Stimulated activated naive CD4-positive, alpha-beta T cell treated with Interleukin-2 at 50 U/mL for 16 hours (primary cell): ENCODE measurements at regions not wholly inside any gene's neighbourhood (a gene's known extent, or its start where the extent isn't known, plus 50 kb on each side); places are given as distances from the start of the nearest gene placed in this dataset.
"Not testable (repeated sequence)": the region's sequence is repeated elsewhere in the genome, so short reads cannot be mapped to it uniquely, and the experiment has no call there.

Source experiments
- DNase-seq: peaks from one replicate; lab custom pipeline; 2025; lab: John Stamatoyannopoulos, UW

DNA sequence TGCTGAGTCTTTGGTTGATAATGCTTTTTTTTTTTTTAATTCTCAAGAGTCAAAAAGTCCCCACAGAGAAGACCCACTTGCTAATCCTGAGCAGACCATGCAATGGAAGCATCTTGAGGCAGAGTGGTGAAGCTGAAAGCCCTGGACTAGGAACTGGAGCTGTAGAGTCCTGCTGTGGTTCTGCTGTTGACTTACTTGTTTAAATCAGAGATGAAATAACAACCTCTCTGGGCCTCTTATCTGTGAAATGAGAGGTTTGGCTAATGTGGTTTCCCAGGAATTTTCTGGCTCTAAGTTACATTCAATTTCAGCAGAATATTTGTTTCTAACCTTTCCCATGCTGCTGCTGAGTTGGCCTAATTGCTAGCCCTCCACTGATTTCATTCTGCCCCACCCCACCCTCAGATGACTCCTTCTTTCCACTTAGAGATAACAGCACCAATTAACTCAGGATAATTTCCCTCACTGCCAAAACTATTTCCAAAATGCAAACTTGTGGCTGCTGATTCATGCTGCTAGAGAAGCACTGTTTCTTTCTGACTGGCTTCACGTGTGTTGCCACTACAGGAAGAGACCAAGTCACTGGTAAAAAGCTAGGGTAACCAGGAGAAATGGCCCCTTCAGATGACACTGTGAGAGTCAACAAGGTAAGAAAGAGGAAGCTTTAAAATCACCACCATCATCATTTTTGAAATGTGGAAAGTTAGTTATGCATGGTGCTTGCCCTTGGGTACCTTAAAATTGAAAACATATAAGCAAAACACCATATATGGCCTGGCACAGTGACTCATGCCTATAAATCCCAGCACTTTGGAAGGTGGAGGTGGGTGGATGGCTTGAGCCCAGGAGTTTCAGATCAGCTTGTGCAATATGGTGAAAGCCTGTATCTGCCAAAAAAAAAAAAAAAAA lies 326.4 kb downstream of the DCHS2 start:
- DNase-seq: no peak

DNA sequence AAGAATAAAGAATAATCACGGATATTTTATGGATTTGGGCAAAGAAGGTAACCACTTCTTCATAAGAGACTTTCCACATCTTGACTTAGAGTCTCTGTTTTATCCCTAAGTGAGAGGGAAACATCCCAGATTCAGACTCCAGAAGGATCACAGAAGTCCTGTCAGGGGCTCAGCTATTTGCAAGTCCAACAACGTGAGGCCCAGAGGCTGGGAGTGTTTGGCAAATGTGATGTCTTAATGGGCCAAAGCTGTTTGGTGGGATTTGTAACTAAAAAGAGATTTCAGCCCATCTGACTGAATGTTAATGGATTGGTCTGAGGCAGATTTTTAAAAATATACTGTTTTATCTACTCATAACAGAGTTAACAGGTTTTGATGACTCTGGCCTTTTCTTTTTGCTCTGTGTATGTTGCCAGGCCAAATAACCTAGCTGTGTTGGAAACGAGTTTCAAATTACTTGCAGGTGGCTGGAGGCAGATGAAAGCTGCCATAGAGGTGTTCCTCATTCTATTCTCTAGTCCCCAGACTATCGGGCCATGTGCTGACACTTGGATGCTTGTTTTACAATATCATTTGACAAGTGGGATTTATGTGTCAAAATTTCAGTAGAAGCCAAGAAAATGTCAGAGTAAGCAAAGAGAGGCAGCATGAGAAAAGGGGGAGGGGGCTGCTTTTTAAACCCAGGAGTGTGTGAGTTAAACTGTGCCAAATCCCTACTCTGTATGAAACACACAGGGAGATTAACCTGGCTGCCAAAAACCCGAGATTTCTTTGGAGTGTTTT lies 330.9 kb downstream of the DCHS2 start:
- no peak for DNase-seq

DNA sequence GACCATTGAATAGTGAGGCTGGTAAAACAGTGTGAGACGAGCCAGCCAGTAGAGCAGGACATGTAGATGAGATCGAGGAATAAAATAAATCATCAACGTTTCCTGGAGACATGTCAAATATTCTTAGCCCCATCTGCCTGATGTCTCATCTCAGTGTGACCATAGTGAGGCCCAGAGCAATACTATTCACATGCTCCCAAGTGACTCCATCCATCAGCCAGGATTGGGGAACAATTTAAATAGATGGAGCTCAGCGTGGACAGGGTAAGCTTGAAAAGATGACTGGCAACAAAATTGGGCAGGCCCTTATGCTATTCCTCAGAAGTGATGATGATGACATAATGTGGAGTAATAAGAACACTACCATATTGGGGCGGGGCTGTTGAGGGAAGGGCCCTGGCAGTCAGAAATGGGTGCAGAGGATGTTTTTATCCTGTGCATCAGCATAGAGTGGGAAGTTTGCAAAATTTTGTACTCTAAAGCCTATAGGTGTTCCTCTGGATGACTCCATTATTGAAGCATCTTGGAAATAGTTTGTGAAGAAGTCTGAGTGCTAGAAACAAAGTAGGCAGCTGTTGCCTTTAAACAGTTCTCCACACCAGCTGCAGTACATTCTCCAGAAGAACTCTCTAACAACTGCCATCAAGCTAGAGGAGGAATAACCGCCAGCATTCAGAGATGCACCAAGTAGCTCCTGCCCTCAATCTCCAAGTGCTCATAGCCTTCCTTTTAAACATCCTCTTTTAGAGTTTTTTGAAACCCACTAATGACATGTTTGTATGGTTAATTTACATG lies 333.0 kb downstream of the DCHS2 start:
- no peak for DNase-seq

DNA sequence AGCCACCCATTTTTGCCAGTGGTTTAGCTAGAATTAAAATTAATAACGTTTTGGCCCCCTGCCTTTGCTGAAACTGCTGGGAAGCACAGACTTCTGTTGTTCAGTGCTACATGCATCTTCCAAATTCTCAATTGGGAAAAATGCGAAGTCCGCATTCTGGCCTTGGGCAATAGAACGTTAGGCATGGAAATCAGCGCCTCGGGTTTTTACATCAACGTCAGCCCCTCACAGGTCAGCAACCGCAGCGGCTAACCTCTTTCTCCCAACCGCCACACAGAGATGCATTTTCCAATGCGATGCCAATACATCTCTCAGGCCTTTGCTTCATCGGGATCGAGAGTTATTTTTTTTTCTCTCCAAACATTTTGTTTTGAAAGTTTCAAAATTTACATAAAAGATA lies 339.1 kb downstream of the DCHS2 start:
- DNase-seq: no peak

DNA sequence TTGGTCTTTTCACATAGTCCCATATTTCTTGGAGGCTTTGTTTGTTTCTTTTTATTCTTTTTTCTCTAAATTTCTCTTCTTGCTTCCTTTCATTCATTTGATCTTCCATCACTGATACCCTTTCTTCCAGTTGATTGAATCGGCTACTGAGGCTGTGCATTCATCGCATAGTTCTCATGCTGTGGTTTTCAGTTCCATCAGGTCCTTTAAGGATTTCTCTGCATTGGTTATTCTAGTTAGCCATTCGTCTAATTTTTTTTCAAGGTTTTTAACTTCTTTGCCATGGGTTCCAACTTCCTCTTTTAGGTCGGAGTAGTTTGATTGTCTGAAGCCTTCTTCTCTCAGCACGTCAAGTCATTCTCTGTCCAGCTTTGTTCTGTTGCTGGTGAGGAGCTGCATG lies 342.4 kb downstream of the DCHS2 start:
- DNase-seq: not testable (repeated sequence)

DNA sequence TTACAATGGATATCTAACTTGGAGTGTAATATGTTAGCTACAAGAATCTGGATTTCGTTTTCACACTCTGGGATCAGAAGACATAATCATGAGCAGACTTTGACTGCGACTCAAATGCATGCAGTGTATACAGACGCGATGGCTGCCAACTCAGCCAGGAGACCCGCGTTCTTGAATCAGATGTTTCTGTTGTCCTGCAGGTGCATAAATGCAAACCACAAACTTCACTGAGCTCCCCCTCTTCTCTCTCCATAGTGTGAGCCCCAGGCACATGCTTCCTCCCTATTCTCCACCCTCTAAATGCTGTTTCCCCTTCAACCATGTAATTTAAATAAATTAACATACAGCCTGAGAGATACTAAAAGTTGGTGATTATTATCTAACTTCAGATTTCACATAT lies 347.9 kb downstream of the DCHS2 start:
- DNase-seq: no peak

DNA sequence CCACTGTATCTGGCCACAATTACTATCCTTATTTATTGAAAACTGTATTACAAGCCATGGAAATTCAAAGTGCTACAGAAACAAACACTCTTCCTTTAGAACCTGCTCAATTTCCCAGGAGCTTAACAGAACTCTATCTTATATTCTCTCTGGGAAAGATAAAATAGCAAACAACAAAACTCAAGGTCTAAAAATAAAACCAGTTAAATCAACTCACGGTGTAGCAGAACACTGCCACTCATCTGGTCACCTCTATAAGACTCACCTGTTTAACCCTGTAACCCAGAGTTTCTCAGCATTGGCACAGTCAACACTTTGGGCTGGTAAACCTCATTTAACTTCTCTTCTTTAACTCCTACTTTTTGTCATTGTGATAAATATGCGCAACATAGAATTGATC lies 348.9 kb downstream of the DCHS2 start:
- no peak for DNase-seq

DNA sequence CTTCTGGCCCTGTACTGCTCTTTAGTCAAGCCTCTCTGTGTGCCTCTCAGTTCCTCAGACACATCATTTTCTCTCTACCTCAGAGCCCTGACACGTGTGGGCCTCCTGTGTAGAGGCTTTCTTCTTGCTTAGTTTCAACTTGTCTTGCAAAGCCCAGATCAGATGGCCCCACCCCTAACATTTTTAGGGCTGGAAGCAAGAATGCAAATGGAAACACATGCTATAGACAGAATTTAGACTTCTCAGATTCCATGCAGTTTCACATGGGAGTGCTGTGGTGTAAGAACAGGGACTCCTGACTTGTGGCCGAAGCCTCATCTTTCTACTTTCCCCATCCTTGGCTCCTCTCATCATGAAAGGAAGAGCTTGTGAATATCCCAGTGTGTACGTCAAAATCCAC lies 350.7 kb downstream of the DCHS2 start:
- DNase-seq: no peak

DNA sequence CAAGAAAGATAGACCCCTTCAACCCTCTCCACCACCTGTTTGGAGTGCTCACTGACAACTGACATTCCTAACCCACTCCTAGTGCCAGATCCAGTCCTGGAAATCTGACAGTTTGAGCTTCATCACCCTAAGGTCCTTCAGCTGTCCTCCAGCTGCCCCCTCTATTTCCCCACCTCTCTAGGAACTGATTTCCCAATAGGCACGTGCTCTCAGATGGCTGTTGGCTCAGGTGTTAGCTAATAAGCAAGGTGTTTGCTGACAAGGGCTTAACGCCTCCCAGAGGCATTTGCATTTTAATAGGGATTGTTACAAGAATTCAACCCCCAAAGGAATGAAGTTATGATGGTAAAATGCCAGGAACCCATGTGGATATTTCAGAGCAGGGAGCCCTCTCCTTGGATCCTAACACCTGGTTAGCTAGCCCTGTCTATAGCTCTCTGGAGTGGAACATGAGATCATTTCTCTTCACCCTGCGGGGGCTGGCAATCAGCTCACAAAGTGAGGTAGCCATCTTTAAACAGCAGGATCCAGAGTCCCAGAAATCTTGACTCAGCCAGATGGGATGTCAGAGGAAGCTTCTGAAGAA lies 348.5 kb upstream of the SFRP2 start:
- no peak for DNase-seq

DNA sequence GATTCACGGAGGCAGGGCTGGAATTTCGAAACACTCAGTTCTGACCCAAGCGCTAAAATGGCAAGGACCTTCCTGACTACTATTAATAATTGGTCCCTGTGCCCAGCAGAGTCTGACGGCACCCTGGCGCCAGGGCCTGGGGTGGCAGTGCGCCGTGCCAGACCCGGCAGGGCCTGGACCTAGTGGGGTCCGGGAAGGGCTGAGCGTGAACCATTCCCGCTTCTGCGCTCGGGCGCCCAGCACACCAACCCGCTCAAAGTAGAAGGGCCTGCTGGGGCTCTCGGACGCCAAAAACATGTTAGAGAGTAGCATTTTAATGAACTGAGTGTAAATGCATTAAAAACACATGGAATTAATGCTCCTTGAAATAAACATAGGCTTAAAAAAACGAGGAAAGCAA lies 346.7 kb upstream of the SFRP2 start:
- DNase-seq: no peak

DNA sequence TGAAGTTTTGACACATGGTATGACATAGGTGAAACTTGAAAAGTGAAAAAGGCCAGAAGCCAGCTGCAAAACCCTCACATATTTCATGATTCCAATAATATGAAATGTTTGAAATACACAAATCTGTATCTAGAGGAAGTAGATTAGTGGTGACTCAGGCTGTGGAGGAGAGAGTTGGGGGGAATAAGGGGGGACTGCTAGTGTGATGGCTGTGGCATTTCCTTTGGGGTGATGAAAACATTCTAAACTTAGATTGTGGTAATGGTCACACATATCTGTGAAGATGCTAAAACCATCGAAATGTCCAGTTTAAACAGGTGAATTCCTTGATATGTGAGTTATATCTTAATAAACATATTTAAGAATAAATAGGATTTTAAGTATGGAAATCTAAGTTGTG lies 343.5 kb upstream of the SFRP2 start:
- DNase-seq: no peak

DNA sequence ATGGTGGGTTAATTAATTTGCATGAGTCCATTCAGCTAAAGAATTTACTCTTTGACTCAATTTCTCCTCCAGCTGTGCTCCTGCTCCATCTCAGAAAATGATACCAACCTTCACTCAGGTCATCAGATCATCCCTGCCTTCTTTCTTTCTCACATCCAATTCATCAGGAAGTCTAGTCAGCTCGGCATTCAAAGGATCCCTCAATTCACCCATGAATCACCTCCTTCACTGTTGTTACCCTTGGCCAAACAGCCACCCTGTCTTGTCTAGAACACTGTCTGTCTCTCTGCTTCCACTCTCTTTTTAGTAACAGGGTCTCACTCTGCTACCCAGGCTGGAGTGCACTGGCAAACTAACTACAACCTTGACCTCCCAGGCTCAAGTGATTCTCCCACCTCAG lies 337.4 kb upstream of the SFRP2 start:
- no peak for DNase-seq

DNA sequence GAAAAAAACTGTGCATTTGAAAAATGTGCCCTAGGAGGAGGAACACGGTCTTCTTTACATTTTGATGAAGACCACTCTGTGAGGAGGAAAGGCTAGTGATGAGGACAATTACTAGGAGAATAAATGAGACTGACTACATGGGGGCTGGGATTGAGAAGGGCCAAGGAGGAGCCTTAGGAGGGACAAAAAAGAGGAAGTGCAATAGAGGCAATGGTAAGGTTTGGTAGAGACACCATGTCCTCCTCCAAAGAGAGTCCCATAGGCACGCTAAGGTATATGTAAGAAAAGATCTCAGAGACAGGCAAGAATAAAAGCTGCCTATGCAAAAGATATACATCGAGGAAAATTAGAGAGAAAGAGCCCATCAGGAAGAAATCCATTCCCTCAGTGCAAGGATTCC lies 336.5 kb upstream of the SFRP2 start:
- no peak for DNase-seq

DNA sequence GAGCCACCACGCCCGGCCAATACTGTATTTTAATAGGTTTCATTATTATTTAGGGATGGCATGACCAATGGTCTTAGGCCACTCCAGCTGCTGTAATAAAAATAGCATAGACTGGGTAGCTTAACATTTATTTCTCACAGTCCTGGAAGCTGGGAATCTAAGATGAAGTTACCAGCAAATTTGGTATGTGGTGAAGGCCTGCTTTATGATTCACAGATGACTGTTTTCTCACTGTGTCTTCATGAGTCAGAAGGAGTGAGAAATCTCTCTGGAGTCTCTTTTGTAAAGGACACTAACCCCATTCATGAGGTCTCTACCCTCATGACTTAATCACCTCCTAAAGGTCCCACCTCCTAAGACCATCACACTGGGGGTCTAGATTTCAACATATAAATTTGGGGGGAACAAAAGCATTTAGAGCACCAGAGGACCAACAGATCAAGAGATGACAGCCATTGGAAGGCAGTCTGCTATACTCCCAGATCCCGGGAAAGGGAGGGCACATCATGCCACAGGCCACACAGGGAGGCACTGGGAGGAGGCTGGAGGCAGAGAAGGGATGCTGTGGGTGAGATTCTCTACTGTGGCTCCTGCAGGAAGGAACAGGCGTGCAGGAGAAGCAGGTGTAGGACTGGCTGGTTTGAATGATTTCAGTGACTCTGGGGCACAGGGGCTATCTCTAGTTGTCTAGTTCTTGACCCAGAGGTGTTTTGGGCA lies 335.8 kb upstream of the SFRP2 start:
- DNase-seq: no peak

DNA sequence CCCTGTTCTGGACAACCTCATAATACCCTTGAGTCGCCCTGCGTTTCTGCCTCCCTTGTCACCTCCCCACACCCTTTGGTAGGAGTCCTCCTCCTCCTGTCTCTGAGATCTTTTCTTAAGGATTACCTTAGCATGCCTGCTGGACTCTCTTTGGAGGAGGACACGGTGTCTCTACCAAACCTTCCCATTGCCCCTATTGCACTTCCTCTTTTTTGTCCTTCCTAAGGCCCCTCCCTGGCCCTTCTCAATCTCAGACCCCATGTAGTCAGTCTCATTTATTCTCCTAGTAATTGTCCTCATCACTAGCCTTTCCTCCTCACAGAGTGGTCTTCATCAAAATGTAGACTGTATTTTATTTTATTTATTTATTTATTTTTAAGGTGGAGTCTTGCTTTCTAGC lies 335.0 kb upstream of the SFRP2 start:
- no peak for DNase-seq

DNA sequence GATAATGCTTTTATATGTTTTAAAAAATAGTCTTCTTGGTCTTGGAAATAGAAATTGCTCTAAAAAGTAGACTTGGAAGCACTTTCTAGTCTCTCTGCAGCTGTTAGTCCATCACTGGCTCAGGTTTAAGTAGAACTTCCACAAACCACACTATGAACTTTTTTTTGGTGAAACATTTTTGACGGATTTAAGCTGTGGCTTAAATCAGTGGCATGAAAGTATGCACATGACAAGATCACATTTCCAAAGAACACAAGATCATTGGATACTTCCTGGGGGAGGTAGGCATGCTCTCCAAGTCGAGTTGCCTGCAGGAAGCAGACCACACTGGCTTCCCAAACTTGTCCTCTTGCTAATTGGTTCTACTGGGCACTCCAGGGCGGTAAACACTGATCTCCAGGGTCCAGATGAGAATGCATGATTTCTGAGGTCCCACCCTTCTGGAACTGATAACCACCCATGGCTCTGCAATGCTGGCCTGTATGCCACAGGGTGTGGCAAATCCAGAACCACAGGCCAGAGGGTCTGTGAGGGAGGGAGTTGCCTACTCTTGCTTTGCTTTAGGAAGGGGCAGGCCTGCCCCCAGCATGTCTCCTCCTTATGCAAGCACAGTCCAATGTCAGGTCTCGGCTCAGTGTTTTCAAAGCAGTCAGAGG lies 331.9 kb upstream of the SFRP2 start:
- DNase-seq: no peak

DNA sequence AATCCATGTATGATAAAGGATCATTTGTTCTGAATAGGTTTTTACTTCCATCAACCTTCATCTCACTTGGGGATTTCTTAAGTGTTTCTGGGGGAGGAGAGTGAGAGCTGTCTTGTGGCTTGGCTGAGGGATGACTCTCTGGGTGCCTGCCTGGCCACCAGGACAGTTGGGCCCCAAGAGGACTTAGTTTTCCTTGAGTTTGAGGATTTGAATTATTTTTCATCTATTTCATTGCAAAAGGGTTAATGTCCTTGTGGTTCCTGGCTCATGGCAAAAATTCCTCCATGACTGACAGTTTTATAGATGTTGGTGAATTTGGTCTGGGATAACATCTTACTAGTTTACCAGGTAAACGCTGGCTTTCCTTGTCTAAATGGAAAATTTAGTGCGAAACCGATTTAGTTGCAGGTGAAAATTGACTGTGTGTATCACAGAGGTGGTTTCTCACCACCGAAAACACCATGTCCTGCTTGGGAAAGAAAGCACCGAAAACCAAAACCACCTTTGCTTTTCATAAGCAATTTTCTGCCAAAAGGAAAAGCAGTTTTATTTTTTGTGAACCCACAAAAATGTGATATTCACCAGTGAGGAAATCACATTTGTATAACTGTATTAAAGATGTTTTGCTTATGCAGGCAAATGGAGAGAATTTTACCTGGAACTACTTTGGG lies 331.3 kb upstream of the SFRP2 start:
- DNase-seq: no peak

DNA sequence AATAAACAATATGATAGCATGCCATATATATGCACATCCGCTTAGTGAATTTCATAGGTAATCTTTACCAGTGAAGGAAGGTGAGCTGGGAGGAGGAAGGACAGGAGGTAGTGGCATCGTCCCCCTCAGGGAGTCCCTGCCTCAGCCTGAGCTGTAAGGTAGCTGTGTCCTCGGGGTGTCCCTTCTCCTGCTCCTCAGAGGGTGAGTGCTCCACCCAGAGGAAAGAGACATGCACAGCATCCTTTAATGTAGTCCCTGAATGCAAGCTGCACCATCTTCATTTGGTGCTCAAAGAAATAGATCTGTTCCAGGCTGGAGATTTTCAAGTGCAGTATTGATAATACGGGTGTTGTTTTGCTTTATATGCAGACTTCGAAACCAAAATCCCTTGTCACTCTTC lies 330.4 kb upstream of the SFRP2 start:
- no peak for DNase-seq

DNA sequence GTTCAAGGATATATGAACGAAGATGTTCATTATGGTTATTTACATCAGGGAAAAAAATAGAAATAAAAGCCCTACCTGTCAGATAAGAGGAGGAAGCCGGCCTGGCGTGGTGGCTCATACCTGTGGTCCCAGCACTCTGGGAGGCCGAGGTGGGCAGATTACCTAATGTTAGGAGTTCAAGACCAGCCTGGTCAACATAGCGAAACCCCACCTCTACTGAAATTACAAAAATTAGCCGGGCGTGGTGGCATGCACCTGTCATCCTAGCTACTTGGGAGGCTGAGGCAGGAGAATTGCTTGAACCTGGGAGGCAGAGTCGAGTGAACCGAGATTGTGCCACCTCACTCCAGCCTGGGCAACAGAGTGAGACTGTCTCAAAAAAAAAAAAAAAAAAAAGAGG lies 328.8 kb upstream of the SFRP2 start:
- not testable (repeated sequence) for DNase-seq

DNA sequence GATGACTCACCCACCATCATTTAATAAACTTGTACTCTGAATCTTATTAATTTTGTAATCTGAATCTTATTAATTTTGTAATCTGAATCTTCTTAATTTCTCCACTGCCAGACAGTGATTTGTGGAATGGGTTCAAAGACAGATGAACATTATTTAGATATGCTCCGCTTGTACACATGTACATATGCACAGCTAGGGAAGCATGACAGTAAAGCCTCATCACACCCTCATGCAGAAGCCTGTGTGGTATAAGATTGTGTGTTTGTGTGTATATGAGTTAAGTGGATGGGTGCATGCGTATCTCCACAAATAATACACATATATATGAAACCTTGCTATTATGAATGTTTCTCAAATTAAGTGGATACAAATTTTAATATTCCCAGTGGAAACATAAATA lies 318.5 kb upstream of the SFRP2 start:
- no peak for DNase-seq
